HepG2 (cell line): ENCODE measurements at regions not wholly inside any gene's neighbourhood (a gene's known extent, or its start where the extent isn't known, plus 50 kb on each side); places are given as distances from the start of the nearest gene placed in this dataset.

ENCODE experiments used
- ARNTL ChIP-seq: sonication (generic); formaldehyde crosslinking; IDR thresholded peaks from 2 replicates; pipeline ENCODE4 v1.4.0; 2020; ENCODE audit warnings: mild to moderate bottlenecking, missing genetic modification reagents
- BRCA1 ChIP-seq: sonication (generic); formaldehyde crosslinking; IDR thresholded peaks from 2 replicates; pipeline ENCODE4 v1.4.0; 2020; ENCODE audit warnings: missing genetic modification reagents
- CHD2 ChIP-seq: IDR thresholded peaks from 2 replicates; pipeline ENCODE4 v1.6.1; 2011; ENCODE audit warnings: low read depth, low read length, improper control_type of control experiment
- CTCF ChIP-seq: sonication (generic); formaldehyde crosslinking; IDR thresholded peaks from 2 replicates; pipeline ENCODE4 v1.5.0; 2020; ENCODE audit warnings: mild to moderate bottlenecking, missing genetic modification reagents, moderate library complexity
- E2F1 ChIP-seq: sonication (generic); formaldehyde crosslinking; IDR thresholded peaks from 2 replicates; pipeline ENCODE4 v1.5.0; 2020; ENCODE audit warnings: missing genetic modification reagents
- FOXA1 ChIP-seq, 2 experiments: fragments of 450-650 bp in 1 of 2; sonication (generic) in 1 of 2; formaldehyde crosslinking in 1 of 2; IDR thresholded peaks; 2 replicates each; pipeline versions ENCODE4 v1.4.0 to v1.6.1; 2016 to 2020; ENCODE audit warnings: missing genetic modification reagents in 1 of 2
- KDM5B ChIP-seq: sonication (generic); formaldehyde crosslinking; IDR thresholded peaks from 2 replicates; pipeline ENCODE4 v1.4.0; 2020; ENCODE audit warnings: missing genetic modification reagents, mild to moderate bottlenecking, borderline replicate concordance
- MYC ChIP-seq: sonication (generic); formaldehyde crosslinking; IDR thresholded peaks from 2 replicates; pipeline ENCODE4 v1.9.0; 2021; ENCODE audit warnings: missing genetic modification reagents, borderline replicate concordance
- NCOA1 ChIP-seq: sonication (generic); formaldehyde crosslinking; IDR thresholded peaks from 2 replicates; pipeline ENCODE4 v1.9.0; 2021; ENCODE audit warnings: missing genetic modification reagents
- PREB ChIP-seq: sonication (generic); formaldehyde crosslinking; IDR thresholded peaks from 2 replicates; pipeline ENCODE4 v1.4.0; 2020; ENCODE audit warnings: missing genetic modification reagents
- TAF1 ChIP-seq: sonication (generic); formaldehyde crosslinking; IDR thresholded peaks from 2 replicates; pipeline ENCODE4 v1.4.0; 2020; ENCODE audit warnings: missing genetic modification reagents
- ZBTB20 ChIP-seq: sonication (generic); formaldehyde crosslinking; IDR thresholded peaks from 2 replicates; pipeline ENCODE4 v1.8.1; 2023; ENCODE audit warnings: missing genetic modification reagents, low read depth, mild to moderate bottlenecking, borderline replicate concordance
- ZNF160 ChIP-seq: sonication (generic); formaldehyde crosslinking; IDR thresholded peaks from 2 replicates; pipeline ENCODE4 v1.8.0; 2022; ENCODE audit warnings: mild to moderate bottlenecking, inconsistent platforms, missing genetic modification reagents
- ZNF512B ChIP-seq: sonication (generic); formaldehyde crosslinking; IDR thresholded peaks from 2 replicates; pipeline ENCODE4 v1.5.1; 2020; ENCODE audit warnings: missing genetic modification reagents, mild to moderate bottlenecking, borderline replicate concordance

GRCh38 chr6:783966-784735 is 91.2 kb upstream of the EXOC2 start:
- TF ChIP-seq KDM5B (CRISPR knock-in tag), result no peak
- TF ChIP-seq CHD2, result no peak
- TF ChIP-seq NCOA1, result no peak
- TF ChIP-seq ZBTB20 (CRISPR knock-in tag), result no peak
- TF ChIP-seq ZNF512B, result no peak
- no peak for TF ChIP-seq TAF1 (CRISPR knock-in tag)
- no peak for TF ChIP-seq CTCF (CRISPR knock-in tag)
- TF ChIP-seq ARNTL (CRISPR knock-in tag), result no peak
- TF ChIP-seq BRCA1 (CRISPR knock-in tag), result no peak
- no peak for TF ChIP-seq ZNF160 (CRISPR knock-in tag)
- TF ChIP-seq E2F1 (CRISPR knock-in tag), result no peak
- TF ChIP-seq FOXA1 (IDR thresholded peaks at IDR 0.05), result no peak
- TF ChIP-seq FOXA1 (CRISPR knock-in tag; IDR thresholded peaks at IDR 0.05), result no peak
- no peak for TF ChIP-seq PREB (CRISPR knock-in tag)
- no peak for TF ChIP-seq MYC (CRISPR knock-in tag)
